ENCODE measurements at regions not wholly inside any gene's neighbourhood (a gene's known extent, or its start where the extent isn't known, plus 50 kb on each side); places are given as distances from the start of the nearest gene placed in this dataset.

- intact Hi-C loops (cut with DNase I; ENCODE audit: low total_unique reads), result no loop called here
- DNase-seq, result no peak
- no peak for ATAC-seq
- no peak overlapping the region for H3K4me3 ChIP-seq
- no peaks in the 10 kb centered on the region for H3K4me1 ChIP-seq
- no peak for TF ChIP-seq POLR2A (IDR thresholded peaks at IDR 0.05)
- no peak for TF ChIP-seq CTCF (IDR thresholded peaks at IDR 0.05 in 4 of 5, conservative IDR thresholded peaks at IDR 0.05 in 1 of 5)
- H3K36me3 ChIP-seq, result no peaks in the 10 kb centered on the region
- H3K27ac ChIP-seq, result no peak overlapping the region
- H3K27me3 ChIP-seq, result no peaks in the 10 kb centered on the region
- H3K9me3 ChIP-seq, result no peaks in the 10 kb centered on the region
- in situ Hi-C loops (cut with MboI; ENCODE audit: low sequenced_read_pairs in 4 of 4), result no loop called here
Observed at GRCh38 chr2:48009256-48009655, 103.0 kb upstream of the FBXO11 start.

GRCh38 chr2:48015421-48015820 lies 109.1 kb upstream of the FBXO11 start:
- Histone ChIP-seq H3K27ac (no peak overlapping the region), H3K27me3 (no peaks in the 10 kb centered on the region), H3K9me3 (no peaks in the 10 kb centered on the region), H3K4me3 (no peak overlapping the region), H3K4me1 (no peaks in the 10 kb centered on the region), H3K36me3 (no peaks in the 10 kb centered on the region)
- TF ChIP-seq CTCF (IDR thresholded peaks at IDR 0.05 in 4 of 5, conservative IDR thresholded peaks at IDR 0.05 in 1 of 5) (no peak), POLR2A (IDR thresholded peaks at IDR 0.05) (no peak)
- no peak for ATAC-seq
- no peak for DNase-seq
- intact Hi-C loops (cut with DNase I; ENCODE audit: low total_unique reads), result no loop called here
- in situ Hi-C loops (cut with MboI; ENCODE audit: low sequenced_read_pairs in 4 of 4), result no loop called here

GRCh38 chr2:48016225-48017019 lies 110.1 kb upstream of the FBXO11 start:
- intact Hi-C loops (cut with DNase I; ENCODE audit: low total_unique reads), result no loop called here
- H3K27ac ChIP-seq, result no peak overlapping the region

GRCh38 chr2:48017136-48017535 lies 110.8 kb upstream of the FBXO11 start:
- DNase-seq, result no peak
- TF ChIP-seq CTCF (IDR thresholded peaks at IDR 0.05 in 4 of 5, conservative IDR thresholded peaks at IDR 0.05 in 1 of 5) (no peak), POLR2A (IDR thresholded peaks at IDR 0.05) (no peak)
- in situ Hi-C loops (cut with MboI; ENCODE audit: low sequenced_read_pairs in 4 of 4) (no loop called here), intact Hi-C loops (cut with DNase I; ENCODE audit: low total_unique reads) (no loop called here)
- Histone ChIP-seq H3K27ac (no peak overlapping the region), H3K9me3 (no peaks in the 10 kb centered on the region), H3K4me3 (no peak overlapping the region), H3K36me3 (no peaks in the 10 kb centered on the region), H3K4me1 (no peaks in the 10 kb centered on the region), H3K27me3 (no peaks in the 10 kb centered on the region)
- no peak for ATAC-seq

More at GRCh38 chr2:48016225-48017019, 110.1 kb upstream of the FBXO11 start:
- no peaks in the 10 kb centered on the region for H3K27me3 ChIP-seq
- TF ChIP-seq POLR2A (IDR thresholded peaks at IDR 0.05) (no peak), CTCF (IDR thresholded peaks at IDR 0.05 in 4 of 5, conservative IDR thresholded peaks at IDR 0.05 in 1 of 5) (no peak)
- DNase-seq (no peak), ATAC-seq (no peak)
- no peaks in the 10 kb centered on the region for H3K9me3 ChIP-seq
- H3K4me1 ChIP-seq, result no peaks in the 10 kb centered on the region
- H3K4me3 ChIP-seq, result no peak overlapping the region
- H3K36me3 ChIP-seq, result no peaks in the 10 kb centered on the region
- in situ Hi-C loops (cut with MboI; ENCODE audit: low sequenced_read_pairs in 4 of 4), result no loop called here

GRCh38 chr2:48018480-48018879 lies 112.2 kb upstream of the FBXO11 start:
- no peaks in the 10 kb centered on the region for H3K4me1 ChIP-seq
- H3K27me3 ChIP-seq, result no peaks in the 10 kb centered on the region
- intact Hi-C loops (cut with DNase I; ENCODE audit: low total_unique reads) (no loop called here), in situ Hi-C loops (cut with MboI; ENCODE audit: low sequenced_read_pairs in 4 of 4) (no loop called here)
- no peak overlapping the region for H3K4me3 ChIP-seq
- no peak for DNase-seq
- H3K36me3 ChIP-seq, result no peaks in the 10 kb centered on the region
- no peak overlapping the region for H3K27ac ChIP-seq
- no peak for ATAC-seq
- TF ChIP-seq CTCF (IDR thresholded peaks at IDR 0.05 in 4 of 5, conservative IDR thresholded peaks at IDR 0.05 in 1 of 5), result no peak
- no peak for TF ChIP-seq POLR2A (IDR thresholded peaks at IDR 0.05)
- no peaks in the 10 kb centered on the region for H3K9me3 ChIP-seq
